PC-9 (cell line): ENCODE measurements at regions not wholly inside any gene's neighbourhood (a gene's known extent, or its start where the extent isn't known, plus 50 kb on each side); places are given as distances from the start of the nearest gene placed in this dataset.

Experiments
- BruUV-seq: library from RNA; stranded (reverse); fragments of 400-500 nt; replicated peaks from 2 replicates; lab custom pipeline; 2021; lab: Mats Ljungman, UMichigan
- CTCF ChIA-PET: fragments of 300-600 bp; sonication (Branson Sonifier 250); formaldehyde crosslinking; loops from one replicate; lab custom pipeline; 2022; ENCODE audit warnings: antibody characterized with exemption; lab: Charles Lee
- POLR2A ChIA-PET: fragments of 300-600 bp; sonication (Branson Sonifier 250); formaldehyde crosslinking; loops from one replicate; lab custom pipeline; 2022; ENCODE audit warnings: antibody characterized with exemption; ENCODE audit not compliant: unreplicated experiment; lab: Charles Lee
- DNase-seq, 2 experiments: peaks; one replicate each; pipeline versions ENCODE4 v3.0.0 to v3.0.0-alpha.2; 2015 to 2022; ENCODE audit warnings: mixed read lengths in 1 of 2
- H2AFZ ChIP-seq: fragments of 200-600 bp; sonication (generic); 2 replicates; pipeline ENCODE4 v1.8.1; 2017; ENCODE audit warnings: antibody characterized with exemption
- H3F3A ChIP-seq: fragments of 200-600 bp; sonication (generic); 2 replicates; pipeline ENCODE4 v1.8.1; 2017; ENCODE audit warnings: antibody characterized with exemption, mild to moderate bottlenecking, low read depth; ENCODE audit not compliant: insufficient read depth
- H3K27ac ChIP-seq: fragments of 200-600 bp; sonication (generic); 2 replicates; pipeline ENCODE4 v1.6.1; 2016; ENCODE audit warnings: mixed run types
- H3K27me3 ChIP-seq: fragments of 200-600 bp; sonication (generic); 2 replicates; pipeline ENCODE4 v1.6.1; 2016; ENCODE audit warnings: low read depth, mixed run types; ENCODE audit not compliant: insufficient read depth
- H3K36me3 ChIP-seq: fragments of 200-600 bp; sonication (generic); 2 replicates; pipeline ENCODE4 v1.6.1; 2016; ENCODE audit warnings: low read depth, mixed run types
- H3K4me1 ChIP-seq: fragments of 200-600 bp; sonication (generic); replicated peaks from 2 replicates; pipeline ENCODE4 v1.6.1; 2016; ENCODE audit warnings: mixed run types; ENCODE audit not compliant: insufficient read depth
- H3K4me2 ChIP-seq: fragments of 200-600 bp; sonication (generic); 2 replicates; pipeline ENCODE4 v1.6.1; 2017; ENCODE audit warnings: mixed run types
- H3K4me3 ChIP-seq: fragments of 200-600 bp; sonication (generic); 2 replicates; pipeline ENCODE4 v1.6.1; 2016; ENCODE audit warnings: mixed run types
- H3K79me2 ChIP-seq: fragments of 200-600 bp; sonication (generic); 2 replicates; pipeline ENCODE4 v1.6.1; 2017; ENCODE audit warnings: low read depth, mixed run types
- H3K9me2 ChIP-seq: fragments of 200-600 bp; sonication (generic); 2 replicates; pipeline ENCODE4 v1.8.1; 2017; ENCODE audit warnings: mild to moderate bottlenecking; ENCODE audit not compliant: insufficient read depth
- H3K9me3 ChIP-seq: fragments of 200-600 bp; sonication (generic); 2 replicates; pipeline ENCODE4 v1.8.1; 2016; ENCODE audit warnings: low read depth; ENCODE audit not compliant: insufficient read depth
- H4K20me1 ChIP-seq: fragments of 200-600 bp; sonication (generic); 2 replicates; pipeline ENCODE4 v1.8.1; 2017; ENCODE audit not compliant: insufficient read depth
- CTCF ChIP-seq: fragments of 200-600 bp; sonication (generic); conservative IDR thresholded peaks from 2 replicates; pipeline ENCODE4 v1.6.1; 2017; ENCODE audit warnings: mixed run types, antibody characterized with exemption, mild to moderate bottlenecking, moderate library complexity
- EZH2 ChIP-seq: fragments of 200-600 bp; sonication (generic); IDR thresholded peaks from 2 replicates; pipeline ENCODE4 v1.8.0; 2017; ENCODE audit warnings: antibody characterized with exemption, low read depth
- intact Hi-C: fragments of 100-400 bp; cut with micrococcal nuclease; formaldehyde crosslinking; loops from one replicate; pipeline ENCODE4 v1.10.0; 2022; ENCODE audit not compliant: unreplicated experiment

- H3K9me2 ChIP-seq = no peaks in the 10 kb centered on the region
- no peaks in the 10 kb centered on the region for H3K4me1 ChIP-seq
- no peaks in the 10 kb centered on the region for H3F3A ChIP-seq
- no peaks in the 10 kb centered on the region for H4K20me1 ChIP-seq
- TF ChIP-seq EZH2 = no peak
- no peak for TF ChIP-seq CTCF
- no peaks in the 10 kb centered on the region for H3K9me3 ChIP-seq
- no peak for DNase-seq
- H3K27ac ChIP-seq = no peak overlapping the region
- ChIA-PET POLR2A (no interaction called here), CTCF (no interaction called here)
- BruUV-seq = no TSS peak
- no peak overlapping the region for H3K4me3 ChIP-seq
- no peak overlapping the region for H3K4me2 ChIP-seq
- H2AFZ ChIP-seq = no peak overlapping the region
- intact Hi-C loops = no loop called here
- H3K27me3 ChIP-seq = no peaks in the 10 kb centered on the region
- H3K79me2 ChIP-seq = no peaks in the 10 kb centered on the region
- no peaks in the 10 kb centered on the region for H3K36me3 ChIP-seq
Observed at GRCh38 chr9:25427898-25428297, 250.3 kb downstream of the TUSC1 start.

- CTCF ChIA-PET = no interaction called here
- H4K20me1 ChIP-seq = no peaks in the 10 kb centered on the region
- no peak overlapping the region for H3K27ac ChIP-seq
- no peaks in the 10 kb centered on the region for H3K4me1 ChIP-seq
- H3K4me3 ChIP-seq = no peak overlapping the region
- H2AFZ ChIP-seq = no peak overlapping the region
- no peaks in the 10 kb centered on the region for H3K27me3 ChIP-seq
- no peak for DNase-seq
- no peaks in the 10 kb centered on the region for H3K9me3 ChIP-seq
- H3K79me2 ChIP-seq = no peaks in the 10 kb centered on the region
- no peak for TF ChIP-seq EZH2
- no peak for TF ChIP-seq CTCF
- POLR2A ChIA-PET = no interaction called here
- BruUV-seq = no TSS peak
- no peaks in the 10 kb centered on the region for H3F3A ChIP-seq
- intact Hi-C loops = no loop called here
- H3K4me2 ChIP-seq = no peak overlapping the region
- H3K9me2 ChIP-seq = no peaks in the 10 kb centered on the region
- no peaks in the 10 kb centered on the region for H3K36me3 ChIP-seq
Observed at GRCh38 chr9:25427290-25427689, 251.0 kb downstream of the TUSC1 start.

- Histone ChIP-seq H3K27me3 (no peaks in the 10 kb centered on the region), H3K79me2 (no peaks in the 10 kb centered on the region), H3K4me2 (no peak overlapping the region), H2AFZ (no peak overlapping the region), H3F3A (no peaks in the 10 kb centered on the region), H3K4me3 (no peak overlapping the region), H3K9me2 (no peaks in the 10 kb centered on the region), H3K4me1 (no peaks in the 10 kb centered on the region), H4K20me1 (no peaks in the 10 kb centered on the region), H3K36me3 (no peaks in the 10 kb centered on the region), H3K27ac (no peak overlapping the region), H3K9me3 (no peaks in the 10 kb centered on the region)
- BruUV-seq = no TSS peak
- DNase-seq = no peak
- intact Hi-C loops = no loop called here
- ChIA-PET POLR2A (no interaction called here), CTCF (no interaction called here)
- TF ChIP-seq CTCF (no peak), EZH2 (no peak)
Observed at GRCh38 chr9:25421560-25421959, 256.7 kb downstream of the TUSC1 start.
